ENCODE measurements at regions not wholly inside any gene's neighbourhood (a gene's known extent, or its start where the extent isn't known, plus 50 kb on each side); places are given as distances from the start of the nearest gene placed in this dataset.

DNA sequence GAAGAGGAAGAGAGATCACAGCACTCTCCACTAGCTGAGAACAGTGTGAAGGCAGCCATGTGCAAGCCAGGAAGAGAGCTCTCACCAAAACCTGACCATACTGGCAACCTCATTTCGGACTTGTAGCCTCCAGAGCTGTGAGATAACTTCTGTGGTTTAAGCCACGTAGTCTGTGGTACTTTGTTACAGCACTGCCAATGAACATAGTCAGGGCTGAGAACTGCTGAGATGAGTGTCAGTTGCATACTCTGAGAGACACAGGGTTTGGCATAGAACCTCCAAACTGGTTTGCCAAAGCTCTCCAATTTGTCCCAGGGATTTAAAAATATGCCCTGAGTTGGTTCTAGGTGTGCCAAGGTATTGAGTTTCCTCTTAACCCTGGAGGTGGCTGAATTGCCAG is 218.6 kb downstream of the ATP23 start:
- H2AFZ ChIP-seq (ENCODE audit: low read depth), result no peak overlapping the region
- ChIA-PET CTCF (no interaction called here), POLR2A (no interaction called here)
- H3K9ac ChIP-seq, result no peak overlapping the region
- peaks cover 4% of the 10 kb centered on the region; the same call in 1 of the 2 replicates for H3K27me3 ChIP-seq (ENCODE audit: insufficient read depth)
- TF ChIP-seq MEF2A (IDR thresholded peaks at IDR 0.05; ENCODE audit: borderline replicate concordance, low read depth) (no peak), RFX5 (IDR thresholded peaks at IDR 0.05; ENCODE audit: low read length) (no peak), TAF1 (IDR thresholded peaks at IDR 0.05; ENCODE audit: borderline replicate concordance, low read depth, low read length) (no peak), GABPA (IDR thresholded peaks at IDR 0.05; ENCODE audit: low read depth) (no peak), SIN3A (IDR thresholded peaks at IDR 0.05; ENCODE audit: borderline replicate concordance, low read depth, low read length) (no peak), POLR2AphosphoS5 (IDR thresholded peaks at IDR 0.05; ENCODE audit: low read depth, low read length) (no peak), CHD2 (IDR thresholded peaks at IDR 0.05; ENCODE audit: low read length, partially characterized antibody) (no peak), RXRA (IDR thresholded peaks at IDR 0.05; ENCODE audit: borderline replicate concordance, low read depth) (no peak), GATA2 (CRISPR knock-in tag; IDR thresholded peaks at IDR 0.05) (no peak), EZH2phosphoT487 (IDR thresholded peaks at IDR 0.05; ENCODE audit: borderline replicate concordance, low read depth) (no peak), NFIC (IDR thresholded peaks at IDR 0.05; ENCODE audit: borderline replicate concordance) (no peak)
- TF ChIP-seq, protein P1, sequence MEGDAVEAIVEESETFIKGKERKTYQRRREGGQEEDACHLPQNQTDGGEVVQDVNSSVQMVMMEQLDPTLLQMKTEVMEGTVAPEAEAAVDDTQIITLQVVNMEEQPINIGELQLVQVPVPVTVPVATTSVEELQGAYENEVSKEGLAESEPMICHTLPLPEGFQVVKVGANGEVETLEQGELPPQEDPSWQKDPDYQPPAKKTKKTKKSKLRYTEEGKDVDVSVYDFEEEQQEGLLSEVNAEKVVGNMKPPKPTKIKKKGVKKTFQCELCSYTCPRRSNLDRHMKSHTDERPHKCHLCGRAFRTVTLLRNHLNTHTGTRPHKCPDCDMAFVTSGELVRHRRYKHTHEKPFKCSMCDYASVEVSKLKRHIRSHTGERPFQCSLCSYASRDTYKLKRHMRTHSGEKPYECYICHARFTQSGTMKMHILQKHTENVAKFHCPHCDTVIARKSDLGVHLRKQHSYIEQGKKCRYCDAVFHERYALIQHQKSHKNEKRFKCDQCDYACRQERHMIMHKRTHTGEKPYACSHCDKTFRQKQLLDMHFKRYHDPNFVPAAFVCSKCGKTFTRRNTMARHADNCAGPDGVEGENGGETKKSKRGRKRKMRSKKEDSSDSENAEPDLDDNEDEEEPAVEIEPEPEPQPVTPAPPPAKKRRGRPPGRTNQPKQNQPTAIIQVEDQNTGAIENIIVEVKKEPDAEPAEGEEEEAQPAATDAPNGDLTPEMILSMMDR (IDR thresholded peaks at IDR 0.05), result no peak
- TF ChIP-seq, protein P2, sequence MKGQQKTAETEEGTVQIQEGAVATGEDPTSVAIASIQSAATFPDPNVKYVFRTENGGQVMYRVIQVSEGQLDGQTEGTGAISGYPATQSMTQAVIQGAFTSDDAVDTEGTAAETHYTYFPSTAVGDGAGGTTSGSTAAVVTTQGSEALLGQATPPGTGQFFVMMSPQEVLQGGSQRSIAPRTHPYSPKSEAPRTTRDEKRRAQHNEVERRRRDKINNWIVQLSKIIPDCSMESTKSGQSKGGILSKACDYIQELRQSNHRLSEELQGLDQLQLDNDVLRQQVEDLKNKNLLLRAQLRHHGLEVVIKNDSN (IDR thresholded peaks at IDR 0.05; ENCODE audit: borderline replicate concordance, low read depth), result no peak
- TF ChIP-seq, protein P3, sequence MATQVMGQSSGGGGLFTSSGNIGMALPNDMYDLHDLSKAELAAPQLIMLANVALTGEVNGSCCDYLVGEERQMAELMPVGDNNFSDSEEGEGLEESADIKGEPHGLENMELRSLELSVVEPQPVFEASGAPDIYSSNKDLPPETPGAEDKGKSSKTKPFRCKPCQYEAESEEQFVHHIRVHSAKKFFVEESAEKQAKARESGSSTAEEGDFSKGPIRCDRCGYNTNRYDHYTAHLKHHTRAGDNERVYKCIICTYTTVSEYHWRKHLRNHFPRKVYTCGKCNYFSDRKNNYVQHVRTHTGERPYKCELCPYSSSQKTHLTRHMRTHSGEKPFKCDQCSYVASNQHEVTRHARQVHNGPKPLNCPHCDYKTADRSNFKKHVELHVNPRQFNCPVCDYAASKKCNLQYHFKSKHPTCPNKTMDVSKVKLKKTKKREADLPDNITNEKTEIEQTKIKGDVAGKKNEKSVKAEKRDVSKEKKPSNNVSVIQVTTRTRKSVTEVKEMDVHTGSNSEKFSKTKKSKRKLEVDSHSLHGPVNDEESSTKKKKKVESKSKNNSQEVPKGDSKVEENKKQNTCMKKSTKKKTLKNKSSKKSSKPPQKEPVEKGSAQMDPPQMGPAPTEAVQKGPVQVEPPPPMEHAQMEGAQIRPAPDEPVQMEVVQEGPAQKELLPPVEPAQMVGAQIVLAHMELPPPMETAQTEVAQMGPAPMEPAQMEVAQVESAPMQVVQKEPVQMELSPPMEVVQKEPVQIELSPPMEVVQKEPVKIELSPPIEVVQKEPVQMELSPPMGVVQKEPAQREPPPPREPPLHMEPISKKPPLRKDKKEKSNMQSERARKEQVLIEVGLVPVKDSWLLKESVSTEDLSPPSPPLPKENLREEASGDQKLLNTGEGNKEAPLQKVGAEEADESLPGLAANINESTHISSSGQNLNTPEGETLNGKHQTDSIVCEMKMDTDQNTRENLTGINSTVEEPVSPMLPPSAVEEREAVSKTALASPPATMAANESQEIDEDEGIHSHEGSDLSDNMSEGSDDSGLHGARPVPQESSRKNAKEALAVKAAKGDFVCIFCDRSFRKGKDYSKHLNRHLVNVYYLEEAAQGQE (IDR thresholded peaks at IDR 0.05; ENCODE audit: low read depth, low read length), result no peak
- TF ChIP-seq, protein P4, sequence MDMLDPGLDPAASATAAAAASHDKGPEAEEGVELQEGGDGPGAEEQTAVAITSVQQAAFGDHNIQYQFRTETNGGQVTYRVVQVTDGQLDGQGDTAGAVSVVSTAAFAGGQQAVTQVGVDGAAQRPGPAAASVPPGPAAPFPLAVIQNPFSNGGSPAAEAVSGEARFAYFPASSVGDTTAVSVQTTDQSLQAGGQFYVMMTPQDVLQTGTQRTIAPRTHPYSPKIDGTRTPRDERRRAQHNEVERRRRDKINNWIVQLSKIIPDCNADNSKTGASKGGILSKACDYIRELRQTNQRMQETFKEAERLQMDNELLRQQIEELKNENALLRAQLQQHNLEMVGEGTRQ (IDR thresholded peaks at IDR 0.05; ENCODE audit: borderline replicate concordance, low read depth, low read length), result no peak
- TF ChIP-seq, protein P5, sequence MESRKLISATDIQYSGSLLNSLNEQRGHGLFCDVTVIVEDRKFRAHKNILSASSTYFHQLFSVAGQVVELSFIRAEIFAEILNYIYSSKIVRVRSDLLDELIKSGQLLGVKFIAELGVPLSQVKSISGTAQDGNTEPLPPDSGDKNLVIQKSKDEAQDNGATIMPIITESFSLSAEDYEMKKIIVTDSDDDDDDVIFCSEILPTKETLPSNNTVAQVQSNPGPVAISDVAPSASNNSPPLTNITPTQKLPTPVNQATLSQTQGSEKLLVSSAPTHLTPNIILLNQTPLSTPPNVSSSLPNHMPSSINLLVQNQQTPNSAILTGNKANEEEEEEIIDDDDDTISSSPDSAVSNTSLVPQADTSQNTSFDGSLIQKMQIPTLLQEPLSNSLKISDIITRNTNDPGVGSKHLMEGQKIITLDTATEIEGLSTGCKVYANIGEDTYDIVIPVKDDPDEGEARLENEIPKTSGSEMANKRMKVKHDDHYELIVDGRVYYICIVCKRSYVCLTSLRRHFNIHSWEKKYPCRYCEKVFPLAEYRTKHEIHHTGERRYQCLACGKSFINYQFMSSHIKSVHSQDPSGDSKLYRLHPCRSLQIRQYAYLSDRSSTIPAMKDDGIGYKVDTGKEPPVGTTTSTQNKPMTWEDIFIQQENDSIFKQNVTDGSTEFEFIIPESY (IDR thresholded peaks at IDR 0.05; ENCODE audit: borderline replicate concordance, low read depth), result no peak
- H3K9me2 ChIP-seq, result no peaks in the 10 kb centered on the region
- H3F3A ChIP-seq (replicated peaks; ENCODE audit: insufficient read depth), result no peaks in the 10 kb centered on the region
- no peak overlapping the region for H3K4me2 ChIP-seq
- H3K27ac ChIP-seq (ENCODE audit: low read depth in 2 of 2, low read length in 1 of 2), result no peak overlapping the region
- no peak overlapping the region for H3K4me3 ChIP-seq (ENCODE audit: low read depth in 2 of 2, low read length in 1 of 2)
- H3K79me2 ChIP-seq (ENCODE audit: insufficient read depth), result no peaks in the 10 kb centered on the region
- H3K4me1 ChIP-seq (ENCODE audit: control insufficient read depth in 1 of 2, insufficient read depth in 2 of 2, low read depth in 1 of 2, low read length in 1 of 2), result no peaks in the 10 kb centered on the region
- no peak for DNase-seq
- no peaks in the 10 kb centered on the region for H4K20me1 ChIP-seq (ENCODE audit: insufficient read depth)
- WGBS (ENCODE audit: low lambda C conversion rate), result 11% methylated on average over 2 of the region's 2 CpGs
- no peaks in the 10 kb centered on the region for H3K9me3 ChIP-seq
- H3K36me3 ChIP-seq (replicated peaks in 1 of 2; ENCODE audit: control insufficient read depth in 1 of 2, insufficient read depth in 2 of 2, low read length in 1 of 2), result no peaks in the 10 kb centered on the region
